Activated T-helper 2 cell treated with anti-CD3 and anti-CD28 coated beads, Interferon-gamma antibody, Interleukin-2, Interleukin-4, amounts not matched to agents 10 μg/mL and 5 μg/mL and 100 μg/mL, durations not matched to agents 14 hours and 24 hours and 36 hours (primary cell): ENCODE measurements at regions not wholly inside any gene's neighbourhood (a gene's known extent, or its start where the extent isn't known, plus 50 kb on each side); places are given as distances from the start of the nearest gene placed in this dataset.
"Not testable (repeated sequence)": the region's sequence is repeated elsewhere in the genome, so short reads cannot be mapped to it uniquely, and the experiment has no call there.

Experiments used
- DNase-seq: peaks from one replicate; pipeline ENCODE4 v3.0.0; 2021; ENCODE audit warnings: low spot score
- H3K27ac Mint-ChIP-seq: one replicate; pipeline ENCODE4 v1.8.0; 2021; ENCODE audit warnings: mixed read lengths
- H3K27me3 Mint-ChIP-seq: one replicate; pipeline ENCODE4 v1.8.0; 2021; ENCODE audit warnings: low read depth, mixed read lengths
- H3K36me3 Mint-ChIP-seq: one replicate; pipeline ENCODE4 v1.8.0; 2021; ENCODE audit warnings: low read depth, mixed read lengths
- H3K4me1 Mint-ChIP-seq: one replicate; pipeline ENCODE4 v1.8.0; 2021; ENCODE audit warnings: low read depth, mixed read lengths
- H3K4me3 Mint-ChIP-seq: one replicate; pipeline ENCODE4 v1.8.0; 2021; ENCODE audit warnings: low read depth, mild to moderate bottlenecking, moderate library complexity, mixed read lengths
- H3K9me3 Mint-ChIP-seq: one replicate; pipeline ENCODE4 v1.8.0; 2021; ENCODE audit warnings: mixed read lengths
- intact Hi-C: fragments of 100-400 bp; cut with micrococcal nuclease; formaldehyde crosslinking; loops from one replicate; pipeline ENCODE4 v1.15.1; 2023

GRCh38 chr18:39259736-39260135 lies 1694.1 kb upstream of the CELF4 start:
- Mint-ChIP-seq H3K27ac (no peak overlapping the region), H3K4me3 (no peak overlapping the region), H3K27me3 (no peaks in the 10 kb centered on the region), H3K9me3 (peaks cover 28% of the 10 kb centered on the region), H3K4me1 (no peaks in the 10 kb centered on the region), H3K36me3 (no peaks in the 10 kb centered on the region)
- no peak for DNase-seq
- intact Hi-C loops: no loop called here

GRCh38 chr18:39244242-39244641 lies 1678.6 kb upstream of the CELF4 start:
- Mint-ChIP-seq H3K4me3 (no peak overlapping the region), H3K4me1 (no peaks in the 10 kb centered on the region), H3K9me3 (peaks cover 15% of the 10 kb centered on the region), H3K27me3 (no peaks in the 10 kb centered on the region), H3K27ac (no peak overlapping the region), H3K36me3 (no peaks in the 10 kb centered on the region)
- no peak for DNase-seq
- intact Hi-C loops: no loop called here

GRCh38 chr18:39241534-39241933 lies 1675.9 kb upstream of the CELF4 start:
- Mint-ChIP-seq H3K4me1 (no peaks in the 10 kb centered on the region), H3K9me3 (peaks cover 7% of the 10 kb centered on the region), H3K27ac (no peak overlapping the region), H3K36me3 (no peaks in the 10 kb centered on the region), H3K4me3 (no peak overlapping the region), H3K27me3 (no peaks in the 10 kb centered on the region)
- DNase-seq: no peak
- intact Hi-C loops: no loop called here

- H3K4me1 Mint-ChIP-seq: no peaks in the 10 kb centered on the region
- peaks cover 4% of the 10 kb centered on the region for H3K9me3 Mint-ChIP-seq
- no peak overlapping the region for H3K4me3 Mint-ChIP-seq
- H3K27me3 Mint-ChIP-seq: no peaks in the 10 kb centered on the region
- no peak overlapping the region for H3K27ac Mint-ChIP-seq
- no peak for DNase-seq
- intact Hi-C loops: no loop called here
- H3K36me3 Mint-ChIP-seq: no peaks in the 10 kb centered on the region
These were observed 1673.5 kb upstream of the CELF4 start for GRCh38 chr18:39238981-39239660.

- H3K4me3 Mint-ChIP-seq: no peak overlapping the region
- no peaks in the 10 kb centered on the region for H3K4me1 Mint-ChIP-seq
- no peaks in the 10 kb centered on the region for H3K36me3 Mint-ChIP-seq
- H3K27me3 Mint-ChIP-seq: no peaks in the 10 kb centered on the region
- peaks cover under 1% of the 10 kb centered on the region for H3K9me3 Mint-ChIP-seq
- intact Hi-C loops: no loop called here
- no peak overlapping the region for H3K27ac Mint-ChIP-seq
- no peak for DNase-seq
These were observed 1669.6 kb upstream of the CELF4 start for GRCh38 chr18:39235118-39235719.

- Mint-ChIP-seq H3K4me1 (no peaks in the 10 kb centered on the region), H3K27ac (no peak overlapping the region), H3K36me3 (no peaks in the 10 kb centered on the region), H3K9me3 (peaks cover 6% of the 10 kb centered on the region), H3K4me3 (no peak overlapping the region), H3K27me3 (no peaks in the 10 kb centered on the region)
- intact Hi-C loops: no loop called here
- no peak for DNase-seq
These were observed 1667.3 kb upstream of the CELF4 start for GRCh38 chr18:39232937-39233336.

GRCh38 chr18:39232490-39232889 lies 1666.9 kb upstream of the CELF4 start:
- Mint-ChIP-seq H3K9me3 (peaks cover 6% of the 10 kb centered on the region), H3K27me3 (no peaks in the 10 kb centered on the region)
- intact Hi-C loops: no loop called here

GRCh38 chr18:39230086-39230803 lies 1664.6 kb upstream of the CELF4 start:
- no peak for DNase-seq
- Mint-ChIP-seq H3K27me3 (no peaks in the 10 kb centered on the region), H3K4me3 (no peak overlapping the region), H3K4me1 (no peaks in the 10 kb centered on the region), H3K27ac (no peak overlapping the region), H3K9me3 (peaks cover 10% of the 10 kb centered on the region), H3K36me3 (no peaks in the 10 kb centered on the region)
- intact Hi-C loops: no loop called here

More at GRCh38 chr18:39232490-39232889, 1666.9 kb upstream of the CELF4 start:
- no peak for DNase-seq
- H3K4me3 Mint-ChIP-seq: no peak overlapping the region
- no peaks in the 10 kb centered on the region for H3K4me1 Mint-ChIP-seq
- H3K36me3 Mint-ChIP-seq: no peaks in the 10 kb centered on the region
- no peak overlapping the region for H3K27ac Mint-ChIP-seq

GRCh38 chr18:39227769-39228168 lies 1662.2 kb upstream of the CELF4 start:
- H3K27ac Mint-ChIP-seq, H3K4me3 Mint-ChIP-seq, H3K27me3 Mint-ChIP-seq, H3K4me1 Mint-ChIP-seq, DNase-seq, H3K36me3 Mint-ChIP-seq, intact Hi-C loops: not testable (repeated sequence)
- peaks cover 10% of the 10 kb centered on the region for H3K9me3 Mint-ChIP-seq

- no peaks in the 10 kb centered on the region for H3K36me3 Mint-ChIP-seq
- intact Hi-C loops: no loop called here
- no peak overlapping the region for H3K4me3 Mint-ChIP-seq
- H3K27me3 Mint-ChIP-seq: no peaks in the 10 kb centered on the region
- H3K27ac Mint-ChIP-seq: no peak overlapping the region
- no peak for DNase-seq
- no peaks in the 10 kb centered on the region for H3K4me1 Mint-ChIP-seq
- H3K9me3 Mint-ChIP-seq: peaks cover 10% of the 10 kb centered on the region
These were observed 1659.8 kb upstream of the CELF4 start for GRCh38 chr18:39225373-39225772.

- H3K27ac Mint-ChIP-seq: no peak overlapping the region
- no peaks in the 10 kb centered on the region for H3K36me3 Mint-ChIP-seq
- no peaks in the 10 kb centered on the region for H3K4me1 Mint-ChIP-seq
- peaks cover 4% of the 10 kb centered on the region for H3K9me3 Mint-ChIP-seq
- intact Hi-C loops: no loop called here
- no peak overlapping the region for H3K4me3 Mint-ChIP-seq
- no peaks in the 10 kb centered on the region for H3K27me3 Mint-ChIP-seq
- no peak for DNase-seq
These were observed 1657.7 kb upstream of the CELF4 start for GRCh38 chr18:39223283-39223682.

- intact Hi-C loops: no loop called here
- no peaks in the 10 kb centered on the region for H3K27me3 Mint-ChIP-seq
- no peak overlapping the region for H3K27ac Mint-ChIP-seq
These were observed 1650.3 kb upstream of the CELF4 start for GRCh38 chr18:39215920-39216319.

GRCh38 chr18:39211461-39211860 lies 1645.9 kb upstream of the CELF4 start:
- no peaks in the 10 kb centered on the region for H3K36me3 Mint-ChIP-seq
- H3K27me3 Mint-ChIP-seq: no peaks in the 10 kb centered on the region

More at GRCh38 chr18:39215920-39216319, 1650.3 kb upstream of the CELF4 start:
- H3K9me3 Mint-ChIP-seq: no peaks in the 10 kb centered on the region
- H3K4me1 Mint-ChIP-seq: no peaks in the 10 kb centered on the region
- no peak overlapping the region for H3K4me3 Mint-ChIP-seq
- no peaks in the 10 kb centered on the region for H3K36me3 Mint-ChIP-seq
- no peak for DNase-seq

More at GRCh38 chr18:39211461-39211860, 1645.9 kb upstream of the CELF4 start:
- Mint-ChIP-seq H3K9me3 (no peaks in the 10 kb centered on the region), H3K4me1 (no peaks in the 10 kb centered on the region), H3K4me3 (no peak overlapping the region), H3K27ac (no peak overlapping the region)
- DNase-seq: no peak
- intact Hi-C loops: no loop called here
